ENCODE measurements at regions not wholly inside any gene's neighbourhood (a gene's known extent, or its start where the extent isn't known, plus 50 kb on each side); places are given as distances from the start of the nearest gene placed in this dataset.

- peaks cover 4% of the 10 kb centered on the region for H3K4me1 Mint-ChIP-seq (ENCODE audit: low read depth)
- H3K4me3 Mint-ChIP-seq (ENCODE audit: low read depth) = no peak overlapping the region
- no peak for DNase-seq (ENCODE audit: low spot score, unreplicated experiment)
- H3K27ac Mint-ChIP-seq = no peak overlapping the region
- H3K27me3 Mint-ChIP-seq = peaks cover 8% of the 10 kb centered on the region
- H3K9me3 Mint-ChIP-seq (ENCODE audit: low read depth) = no peaks in the 10 kb centered on the region
- no peak for TF ChIP-seq CTCF (IDR thresholded peaks at IDR 0.05; ENCODE audit: unreplicated experiment)
- H3K36me3 Mint-ChIP-seq (ENCODE audit: insufficient read depth) = no peaks in the 10 kb centered on the region
Observed at GRCh38 chr5:168089201-168089887, 202.1 kb upstream of the WWC1 start.

GRCh38 chr5:168092209-168093185 is 198.9 kb upstream of the WWC1 start:
- Mint-ChIP-seq H3K27ac (peak overlapping the region; percentile 43), H3K4me1 (ENCODE audit: low read depth) (peaks cover 8% of the 10 kb centered on the region), H3K9me3 (ENCODE audit: low read depth) (no peaks in the 10 kb centered on the region), H3K36me3 (ENCODE audit: insufficient read depth) (no peaks in the 10 kb centered on the region), H3K27me3 (peaks cover 8% of the 10 kb centered on the region), H3K4me3 (ENCODE audit: low read depth) (no peak overlapping the region)
- DNase-seq (ENCODE audit: low spot score, unreplicated experiment) = no peak
- no peak for TF ChIP-seq CTCF (IDR thresholded peaks at IDR 0.05; ENCODE audit: unreplicated experiment)

- Mint-ChIP-seq H3K4me1 (ENCODE audit: low read depth) (peaks cover 14% of the 10 kb centered on the region), H3K36me3 (ENCODE audit: insufficient read depth) (no peaks in the 10 kb centered on the region), H3K27ac (no peak overlapping the region), H3K4me3 (ENCODE audit: low read depth) (no peak overlapping the region), H3K27me3 (peaks cover 4% of the 10 kb centered on the region), H3K9me3 (ENCODE audit: low read depth) (no peaks in the 10 kb centered on the region)
- DNase-seq (ENCODE audit: low spot score, unreplicated experiment) = no peak
- no peak for TF ChIP-seq CTCF (IDR thresholded peaks at IDR 0.05; ENCODE audit: unreplicated experiment)
Observed at GRCh38 chr5:168093200-168093910, 198.1 kb upstream of the WWC1 start.

- Mint-ChIP-seq H3K4me1 (ENCODE audit: low read depth) (peaks cover 14% of the 10 kb centered on the region), H3K4me3 (ENCODE audit: low read depth) (no peak overlapping the region), H3K36me3 (ENCODE audit: insufficient read depth) (no peaks in the 10 kb centered on the region), H3K27ac (peak overlapping the region; percentile 76), H3K9me3 (ENCODE audit: low read depth) (no peaks in the 10 kb centered on the region), H3K27me3 (no peaks in the 10 kb centered on the region)
- no peak for TF ChIP-seq CTCF (IDR thresholded peaks at IDR 0.05; ENCODE audit: unreplicated experiment)
- DNase-seq (ENCODE audit: low spot score, unreplicated experiment) = no peak
Observed at GRCh38 chr5:168096525-168096924, 194.9 kb upstream of the WWC1 start.
